ENCODE measurements at regions not wholly inside any gene's neighbourhood (a gene's known extent, or its start where the extent isn't known, plus 50 kb on each side); places are given as distances from the start of the nearest gene placed in this dataset.

- TF ChIP-seq CTCF (IDR thresholded peaks at IDR 0.05) (no peak), POLR2A (IDR thresholded peaks at IDR 0.05) (no peak)
Observed at GRCh38 chr7:118132764-118133163, 51.2 kb upstream of the LSM8 start.

Data from adrenal gland (tissue), 5 donors.